MM.1S (cell line): ENCODE measurements at regions not wholly inside any gene's neighbourhood (a gene's known extent, or its start where the extent isn't known, plus 50 kb on each side); places are given as distances from the start of the nearest gene placed in this dataset.

Experiments
- DNase-seq: peaks from one replicate; pipeline ENCODE4 v3.0.0-alpha.2; 2015
- H2AFZ ChIP-seq: fragments of 300-600 bp; sonication (generic); 2 replicates; pipeline ENCODE4 v1.6.0; 2016; ENCODE audit warnings: antibody characterized with exemption, low read length
- H3F3A ChIP-seq: fragments of 300-600 bp; sonication (generic); 2 replicates; pipeline ENCODE4 v1.6.1; 2016; ENCODE audit warnings: mild to moderate bottlenecking, antibody characterized with exemption, low read length, moderate library complexity, mixed read lengths; ENCODE audit not compliant: insufficient read depth
- H3K27ac ChIP-seq: fragments of 300-600 bp; sonication (generic); 2 replicates; pipeline ENCODE4 v1.5.1; 2016; ENCODE audit warnings: mild to moderate bottlenecking, low read length
- H3K27me3 ChIP-seq: fragments of 300-600 bp; sonication (generic); replicated peaks from 2 replicates; pipeline ENCODE4 v1.6.0; 2016; ENCODE audit warnings: low read length; ENCODE audit not compliant: insufficient read depth
- H3K36me3 ChIP-seq: fragments of 300-600 bp; sonication (generic); replicated peaks from 2 replicates; pipeline ENCODE4 v1.6.1; 2016; ENCODE audit warnings: mild to moderate bottlenecking, low read length, mixed read lengths; ENCODE audit not compliant: insufficient read depth
- H3K4me1 ChIP-seq: fragments of 300-600 bp; sonication (generic); 2 replicates; pipeline ENCODE4 v1.6.1; 2016; ENCODE audit warnings: low read length, mixed read lengths
- H3K4me2 ChIP-seq: fragments of 300-600 bp; sonication (generic); 2 replicates; pipeline ENCODE4 v1.6.0; 2016; ENCODE audit warnings: low read depth, low read length
- H3K4me3 ChIP-seq: fragments of 300-600 bp; sonication (generic); 2 replicates; pipeline ENCODE4 v1.5.1; 2016; ENCODE audit warnings: low read length, mixed read lengths
- H3K79me2 ChIP-seq: fragments of 300-600 bp; sonication (generic); 2 replicates; pipeline ENCODE4 v1.6.1; 2016; ENCODE audit warnings: mixed run types, low read length, mixed read lengths
- H3K9ac ChIP-seq: fragments of 300-600 bp; sonication (generic); 2 replicates; pipeline ENCODE4 v1.6.1; 2016; ENCODE audit warnings: low read length, mixed read lengths
- H3K9me2 ChIP-seq: fragments of 300-600 bp; sonication (generic); replicated peaks from 2 replicates; pipeline ENCODE4 v1.6.1; 2016; ENCODE audit warnings: mild to moderate bottlenecking, low read length, mixed read lengths; ENCODE audit not compliant: insufficient read depth
- H3K9me3 ChIP-seq: fragments of 300-600 bp; sonication (generic); replicated peaks from 2 replicates; pipeline ENCODE4 v1.6.1; 2016; ENCODE audit warnings: mild to moderate bottlenecking, low read length, mixed read lengths; ENCODE audit not compliant: insufficient read depth
- H4K20me1 ChIP-seq: fragments of 300-600 bp; sonication (generic); 2 replicates; pipeline ENCODE4 v1.6.1; 2016; ENCODE audit warnings: mild to moderate bottlenecking, low read length, moderate library complexity, mixed read lengths; ENCODE audit not compliant: insufficient read depth
- EZH2 ChIP-seq: fragments of 300-600 bp; sonication (generic); optimal IDR thresholded peaks from 2 replicates; pipeline ENCODE3; 2017; ENCODE audit warnings: low read depth, mild to moderate bottlenecking, antibody characterized with exemption, low read length, mixed read lengths
- EZH2phosphoT487 ChIP-seq: fragments of 300-600 bp; sonication (generic); IDR thresholded peaks from 2 replicates; pipeline ENCODE4 v1.6.1; 2018; ENCODE audit warnings: antibody characterized with exemption, low read length
- TF ChIP-seq, protein P1 (sequence below): fragments of 300-600 bp; sonication (generic); IDR thresholded peaks from 2 replicates; pipeline ENCODE4 v1.5.1; 2016; ENCODE audit warnings: antibody characterized with exemption, low read length, mixed read lengths

DNA sequence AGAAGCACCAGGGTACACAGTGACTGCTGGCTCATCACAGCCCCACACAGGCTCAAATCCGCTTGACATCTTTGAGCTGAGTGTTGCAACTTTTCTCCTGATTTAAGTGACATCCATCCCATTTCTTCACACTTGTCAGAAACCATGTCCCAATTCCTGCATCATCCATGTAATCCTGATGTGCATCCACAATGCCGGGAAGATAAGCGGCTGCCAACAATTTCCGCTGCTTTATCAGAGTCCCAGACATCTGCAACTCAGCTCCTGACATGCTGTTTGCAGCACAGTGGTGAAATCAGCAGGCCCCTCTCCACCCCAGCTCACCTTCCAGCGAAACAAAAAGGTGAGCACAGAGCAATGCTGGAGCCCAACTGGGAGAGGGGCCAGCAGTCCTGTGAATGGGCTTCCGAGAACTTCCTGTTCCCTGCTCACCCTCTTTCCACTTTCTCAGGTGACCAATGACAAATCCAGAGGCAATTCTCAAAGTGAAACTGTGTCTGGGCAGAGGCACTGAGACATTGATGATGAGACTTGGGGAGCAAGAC is 581.0 kb downstream of the AJAP1 start:
- H3K4me3 ChIP-seq = no peak overlapping the region
- H4K20me1 ChIP-seq = no peaks in the 10 kb centered on the region
- no peaks in the 10 kb centered on the region for H3F3A ChIP-seq
- no peaks in the 10 kb centered on the region for H3K79me2 ChIP-seq
- DNase-seq = no peak
- H2AFZ ChIP-seq = no peak overlapping the region
- no peaks in the 10 kb centered on the region for H3K9me3 ChIP-seq
- peaks cover 87% of the 10 kb centered on the region for H3K27me3 ChIP-seq
- H3K27ac ChIP-seq = no peak overlapping the region
- H3K4me2 ChIP-seq = no peak overlapping the region
- no peaks in the 10 kb centered on the region for H3K36me3 ChIP-seq
- H3K9ac ChIP-seq = no peak overlapping the region
- H3K9me2 ChIP-seq = no peaks in the 10 kb centered on the region
- TF ChIP-seq, protein P1, sequence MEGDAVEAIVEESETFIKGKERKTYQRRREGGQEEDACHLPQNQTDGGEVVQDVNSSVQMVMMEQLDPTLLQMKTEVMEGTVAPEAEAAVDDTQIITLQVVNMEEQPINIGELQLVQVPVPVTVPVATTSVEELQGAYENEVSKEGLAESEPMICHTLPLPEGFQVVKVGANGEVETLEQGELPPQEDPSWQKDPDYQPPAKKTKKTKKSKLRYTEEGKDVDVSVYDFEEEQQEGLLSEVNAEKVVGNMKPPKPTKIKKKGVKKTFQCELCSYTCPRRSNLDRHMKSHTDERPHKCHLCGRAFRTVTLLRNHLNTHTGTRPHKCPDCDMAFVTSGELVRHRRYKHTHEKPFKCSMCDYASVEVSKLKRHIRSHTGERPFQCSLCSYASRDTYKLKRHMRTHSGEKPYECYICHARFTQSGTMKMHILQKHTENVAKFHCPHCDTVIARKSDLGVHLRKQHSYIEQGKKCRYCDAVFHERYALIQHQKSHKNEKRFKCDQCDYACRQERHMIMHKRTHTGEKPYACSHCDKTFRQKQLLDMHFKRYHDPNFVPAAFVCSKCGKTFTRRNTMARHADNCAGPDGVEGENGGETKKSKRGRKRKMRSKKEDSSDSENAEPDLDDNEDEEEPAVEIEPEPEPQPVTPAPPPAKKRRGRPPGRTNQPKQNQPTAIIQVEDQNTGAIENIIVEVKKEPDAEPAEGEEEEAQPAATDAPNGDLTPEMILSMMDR = no peak
- TF ChIP-seq EZH2phosphoT487 (no peak), EZH2 (no peak)
- no peaks in the 10 kb centered on the region for H3K4me1 ChIP-seq

DNA sequence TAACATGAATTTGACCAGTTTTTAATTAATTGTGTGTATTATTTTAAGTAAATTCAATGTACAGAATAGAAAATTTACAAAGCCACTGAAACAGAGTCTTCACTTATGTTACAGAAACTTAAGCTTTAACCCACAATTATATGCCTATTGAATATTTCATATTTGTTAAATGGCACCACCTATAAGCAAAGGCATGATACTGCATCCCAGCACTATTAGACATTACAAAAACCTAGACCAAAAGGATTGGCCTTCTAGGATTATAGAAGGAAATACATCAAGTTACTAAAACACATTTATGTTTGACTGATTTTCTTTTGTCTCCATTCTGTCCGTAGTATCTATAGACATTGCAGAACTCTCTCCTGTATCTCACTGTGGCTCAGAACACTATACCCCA is 578.1 kb downstream of the AJAP1 start:
- no peaks in the 10 kb centered on the region for H3K9me2 ChIP-seq
- no peak overlapping the region for H3K4me3 ChIP-seq
- TF ChIP-seq EZH2 (no peak), EZH2phosphoT487 (no peak)
- TF ChIP-seq, protein P1 = no peak
- no peaks in the 10 kb centered on the region for H3F3A ChIP-seq
- H4K20me1 ChIP-seq = no peaks in the 10 kb centered on the region
- H3K27ac ChIP-seq = no peak overlapping the region
- H3K27me3 ChIP-seq = peaks cover 87% of the 10 kb centered on the region
- H2AFZ ChIP-seq = no peak overlapping the region
- H3K9ac ChIP-seq = no peak overlapping the region
- H3K4me1 ChIP-seq = no peaks in the 10 kb centered on the region
- H3K79me2 ChIP-seq = no peaks in the 10 kb centered on the region
- H3K9me3 ChIP-seq = no peaks in the 10 kb centered on the region
- no peaks in the 10 kb centered on the region for H3K36me3 ChIP-seq
- DNase-seq = no peak
- H3K4me2 ChIP-seq = no peak overlapping the region

DNA sequence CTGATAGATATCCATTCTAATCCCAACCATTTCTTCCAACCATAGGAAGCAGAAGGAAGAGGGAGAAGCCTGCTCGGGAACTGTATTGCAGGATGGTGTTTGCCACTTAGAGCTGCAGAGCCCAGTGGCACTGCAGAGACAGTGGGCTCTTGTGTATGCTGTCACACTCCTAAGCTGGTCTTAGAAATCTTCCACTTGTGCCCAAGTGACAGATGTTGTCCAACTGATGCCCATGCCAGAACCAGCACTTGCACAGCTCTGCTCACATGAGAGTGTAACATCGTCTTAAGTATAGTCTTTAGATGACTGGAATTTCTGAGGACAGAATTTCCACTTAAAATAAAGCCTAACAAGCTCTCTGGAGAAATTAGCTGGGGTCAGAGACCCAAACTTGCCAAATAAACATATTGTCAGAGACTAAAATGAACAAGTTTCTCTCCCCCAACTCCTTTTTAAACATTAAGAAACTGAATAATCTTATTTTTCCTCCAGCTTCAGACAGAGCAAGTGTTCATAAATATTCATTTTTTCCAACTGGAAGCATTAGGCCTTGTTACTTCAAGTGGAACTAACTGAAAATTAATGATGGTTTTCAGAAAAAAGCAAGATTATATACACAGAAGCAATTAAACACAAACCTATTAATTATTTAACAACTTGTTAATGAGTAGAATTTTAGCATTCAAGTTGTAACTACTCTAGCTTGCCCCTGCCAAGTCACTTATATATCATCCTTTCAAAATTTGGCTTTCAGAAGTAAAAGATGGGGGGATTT is 577.3 kb downstream of the AJAP1 start:
- no peak for TF ChIP-seq EZH2phosphoT487
- TF ChIP-seq EZH2 = no peak
- TF ChIP-seq, protein P1 = no peak
- Histone ChIP-seq H2AFZ (no peak overlapping the region), H3F3A (no peaks in the 10 kb centered on the region), H3K27ac (no peak overlapping the region), H3K9me2 (no peaks in the 10 kb centered on the region), H3K27me3 (peaks cover 85% of the 10 kb centered on the region), H3K4me3 (no peak overlapping the region), H3K79me2 (no peaks in the 10 kb centered on the region), H3K36me3 (no peaks in the 10 kb centered on the region), H3K4me1 (no peaks in the 10 kb centered on the region), H3K9me3 (no peaks in the 10 kb centered on the region), H3K9ac (no peak overlapping the region), H4K20me1 (no peaks in the 10 kb centered on the region), H3K4me2 (no peak overlapping the region)
- no peak for DNase-seq
